H1 (cell line): ENCODE measurements at regions not wholly inside any gene's neighbourhood (a gene's known extent, or its start where the extent isn't known, plus 50 kb on each side); places are given as distances from the start of the nearest gene placed in this dataset.

ENCODE experiments used
- CTCF ChIA-PET: fragments of 300-600 bp; sonication (Branson Sonifier 250); formaldehyde crosslinking; loops from one replicate; lab custom pipeline; 2021; ENCODE audit not compliant: partially characterized antibody; lab: Charles Lee
- POLR2A ChIA-PET: fragments of 300-600 bp; sonication (Branson Sonifier 250); formaldehyde crosslinking; loops from one replicate; lab custom pipeline; 2021; ENCODE audit warnings: inconsistent platforms; ENCODE audit not compliant: partially characterized antibody; lab: Charles Lee
- DNase-seq, 2 experiments: peaks; one replicate each; pipeline versions ENCODE4 v3.0.0 to v3.0.0-alpha.2; 2010 to 2022; ENCODE audit warnings: low spot score in 2 of 2, low read depth in 1 of 2, mixed read lengths in 1 of 2
- FAIRE-seq: peaks from 2 replicates; lab custom pipeline; 2011; peaks lifted over from hg19 to GRCh38; lab: Jason Lieb, UNC
- H2AFZ ChIP-seq: 2 replicates; pipeline ENCODE4 v1.8.1; 2012; ENCODE audit warnings: low read length, inconsistent platforms
- H2AK5ac ChIP-seq: 2 replicates; pipeline ENCODE4 v1.6.1; 2013; ENCODE audit warnings: low read depth, low read length
- H2BK120ac ChIP-seq: replicated peaks from 2 replicates; pipeline ENCODE3; 2013; ENCODE audit warnings: low read depth, low read length, inconsistent platforms
- H2BK12ac ChIP-seq: 2 replicates; pipeline ENCODE4 v1.6.1; 2013; ENCODE audit warnings: low read depth, low read length
- H2BK15ac ChIP-seq: 2 replicates; pipeline ENCODE4 v1.6.1; 2013; ENCODE audit warnings: low read length
- H2BK20ac ChIP-seq: 2 replicates; pipeline ENCODE4 v1.6.1; 2013; ENCODE audit warnings: low read length
- H2BK5ac ChIP-seq: 2 replicates; pipeline ENCODE4 v1.6.1; 2013; ENCODE audit warnings: low read depth, low read length
- H3K14ac ChIP-seq: 2 replicates; pipeline ENCODE4 v1.6.1; 2013; ENCODE audit warnings: inconsistent platforms; ENCODE audit not compliant: insufficient read length
- H3K18ac ChIP-seq: 2 replicates; pipeline ENCODE4 v1.6.1; 2013; ENCODE audit warnings: low read length; ENCODE audit errors: extremely low read depth
- H3K23ac ChIP-seq: 2 replicates; pipeline ENCODE4 v1.6.1; 2013; ENCODE audit warnings: inconsistent platforms; ENCODE audit not compliant: insufficient read length
- H3K23me2 ChIP-seq: 2 replicates; pipeline ENCODE4 v1.6.1; 2013; ENCODE audit warnings: low read depth, low read length
- H3K27ac ChIP-seq: 2 replicates; pipeline ENCODE4 v1.6.1; 2011; ENCODE audit warnings: low read depth, low read length, inconsistent platforms
- H3K27me3 ChIP-seq, 4 experiments: replicated peaks in 1 of 4; 1 replicate in 1 of 4; 2 replicates in 3 of 4; pipeline versions ENCODE4 v1.6.1 to v1.8.1; 2011 to 2013; ENCODE audit warnings: low read length in 3 of 4, mild to moderate bottlenecking in 3 of 4, inconsistent platforms in 2 of 4, mixed read lengths in 2 of 4, moderate library complexity in 1 of 4; ENCODE audit not compliant: control insufficient read depth in 3 of 4, insufficient read depth in 3 of 4; ENCODE audit errors: extremely low read depth in 1 of 4
- H3K36me3 ChIP-seq, 4 experiments: 2 replicates each; pipeline versions ENCODE4 v1.6.1 to v1.8.1; 2011 to 2013; ENCODE audit warnings: mild to moderate bottlenecking in 4 of 4, low read length in 3 of 4, moderate library complexity in 2 of 4, control low read depth in 1 of 4, inconsistent platforms in 1 of 4; ENCODE audit not compliant: insufficient read depth in 4 of 4, control insufficient read depth in 2 of 4
- H3K4ac ChIP-seq: replicated peaks from 2 replicates; pipeline ENCODE3; 2013; ENCODE audit warnings: low read length, low read depth, mixed read lengths, inconsistent platforms; ENCODE audit not compliant: insufficient read length
- H3K4me1 ChIP-seq, 4 experiments: replicated peaks in 1 of 4; 1 replicate in 1 of 4; 2 replicates in 3 of 4; pipeline versions ENCODE4 v1.6.1 to v1.8.1; 2011 to 2013; ENCODE audit warnings: low read length in 3 of 4, inconsistent platforms in 2 of 4, mixed read lengths in 1 of 4; ENCODE audit not compliant: insufficient read depth in 4 of 4, control insufficient read depth in 3 of 4
- H3K4me2 ChIP-seq, 2 experiments: 2 replicates each; pipeline versions ENCODE4 v1.6.1 to v1.8.1; 2011 to 2013; ENCODE audit warnings: low read depth in 2 of 2, low read length in 2 of 2, control low read depth in 1 of 2, inconsistent platforms in 1 of 2, mild to moderate bottlenecking in 1 of 2; ENCODE audit not compliant: insufficient read depth in 1 of 2
- H3K4me3 ChIP-seq, 4 experiments: fragments of 200-600, 300-600 bp in 1 of 4; sonication (generic), shearing (Covaris generic), sonication (Bioruptor Twin) in 1 of 4; 2 replicates each; pipeline versions ENCODE4 v1.5.1 to v1.8.1; 2011 to 2016; ENCODE audit warnings: low read length in 4 of 4, low read depth in 3 of 4, control low read depth in 2 of 4, inconsistent platforms in 2 of 4, mild to moderate bottlenecking in 2 of 4, mixed read lengths in 1 of 4, moderate library complexity in 1 of 4; ENCODE audit not compliant: insufficient read depth in 2 of 4; ENCODE audit errors: extremely low read depth in 1 of 4
- H3K56ac ChIP-seq: replicated peaks from 2 replicates; pipeline ENCODE3; 2013; ENCODE audit warnings: low read depth, mild to moderate bottlenecking, mixed read lengths, low read length, inconsistent platforms; ENCODE audit not compliant: insufficient read length
- H3K79me1 ChIP-seq: 2 replicates; pipeline ENCODE4 v1.6.1; 2013; ENCODE audit warnings: low read depth, low read length, control low read depth
- H3K79me2 ChIP-seq, 2 experiments: 2 replicates each; pipeline versions ENCODE4 v1.6.1 to v1.8.1; 2012 to 2013; ENCODE audit warnings: low read length in 2 of 2, mild to moderate bottlenecking in 2 of 2, inconsistent platforms in 1 of 2; ENCODE audit not compliant: insufficient read depth in 2 of 2, control insufficient read depth in 1 of 2
- H3K9ac ChIP-seq, 4 experiments: replicated peaks in 1 of 4; 1 replicate in 1 of 4; 2 replicates in 3 of 4; pipeline versions ENCODE4 v1.6.1 to v1.8.1; 2011 to 2013; ENCODE audit warnings: low read depth in 3 of 4, low read length in 3 of 4, control low read depth in 2 of 4, mild to moderate bottlenecking in 2 of 4, moderate library complexity in 2 of 4, inconsistent platforms in 1 of 4; ENCODE audit errors: extremely low read depth in 1 of 4
- H3K9me3 ChIP-seq, 2 experiments: 2 replicates each; pipeline versions ENCODE4 v1.6.1 to v1.8.1; 2012 to 2013; ENCODE audit warnings: mild to moderate bottlenecking in 2 of 2, moderate library complexity in 2 of 2, control low read depth in 1 of 2, inconsistent platforms in 1 of 2, low read depth in 1 of 2, low read length in 1 of 2, mixed read lengths in 1 of 2; ENCODE audit not compliant: insufficient read depth in 2 of 2
- H4K20me1 ChIP-seq, 2 experiments: replicated peaks in 1 of 2; 2 replicates each; pipeline versions ENCODE3 to v1.8.1; 2011 to 2013; ENCODE audit warnings: inconsistent platforms in 2 of 2, low read length in 2 of 2, mild to moderate bottlenecking in 1 of 2; ENCODE audit not compliant: insufficient read depth in 2 of 2, control insufficient read depth in 1 of 2
- H4K5ac ChIP-seq: 2 replicates; pipeline ENCODE4 v1.6.1; 2013; ENCODE audit warnings: low read length, low read depth, mixed read lengths, inconsistent platforms; ENCODE audit not compliant: insufficient read length
- H4K8ac ChIP-seq: 2 replicates; pipeline ENCODE4 v1.8.0; 2013; ENCODE audit warnings: mild to moderate bottlenecking, moderate library complexity, low read length, inconsistent platforms; ENCODE audit not compliant: insufficient read depth; ENCODE audit errors: extremely low read depth
- H4K91ac ChIP-seq: replicated peaks from 2 replicates; pipeline ENCODE3; 2013; ENCODE audit warnings: low read length, mixed read lengths, inconsistent platforms; ENCODE audit not compliant: insufficient read length
- EGR1 ChIP-seq: IDR thresholded peaks from 2 replicates; pipeline ENCODE4 v1.6.1; 2011; ENCODE audit warnings: low read depth, low read length, borderline replicate concordance
- EP300 ChIP-seq, 2 experiments: IDR thresholded peaks; 1 replicate in 1 of 2; 2 replicates in 1 of 2; pipeline ENCODE4 v1.6.1; 2011 to 2012; ENCODE audit warnings: low read depth in 2 of 2, low read length in 2 of 2, mild to moderate bottlenecking in 2 of 2, borderline replicate concordance in 1 of 2, inconsistent platforms in 1 of 2, moderate library complexity in 1 of 2
- WGBS, 2 experiments: shearing (Covaris generic) in 1 of 2; methylation state at CpG; one replicate each; pipeline versions ENCODE4 v1.1.6 to v1.1.7; 2013 to 2015; ENCODE audit warnings: low lambda C conversion rate in 2 of 2, mixed read lengths in 2 of 2, inconsistent platforms in 1 of 2, low coverage in 1 of 2, missing lambda C conversion rate in 1 of 2; ENCODE audit not compliant: insufficient replicate concordance in 2 of 2, insufficient coverage in 1 of 2, insufficient read length in 1 of 2; ENCODE audit errors: extremely low coverage in 1 of 2, missing lambda C conversion rate in 1 of 2; 5-methylcytosine and 5-hydroxymethylcytosine counted together

DNA sequence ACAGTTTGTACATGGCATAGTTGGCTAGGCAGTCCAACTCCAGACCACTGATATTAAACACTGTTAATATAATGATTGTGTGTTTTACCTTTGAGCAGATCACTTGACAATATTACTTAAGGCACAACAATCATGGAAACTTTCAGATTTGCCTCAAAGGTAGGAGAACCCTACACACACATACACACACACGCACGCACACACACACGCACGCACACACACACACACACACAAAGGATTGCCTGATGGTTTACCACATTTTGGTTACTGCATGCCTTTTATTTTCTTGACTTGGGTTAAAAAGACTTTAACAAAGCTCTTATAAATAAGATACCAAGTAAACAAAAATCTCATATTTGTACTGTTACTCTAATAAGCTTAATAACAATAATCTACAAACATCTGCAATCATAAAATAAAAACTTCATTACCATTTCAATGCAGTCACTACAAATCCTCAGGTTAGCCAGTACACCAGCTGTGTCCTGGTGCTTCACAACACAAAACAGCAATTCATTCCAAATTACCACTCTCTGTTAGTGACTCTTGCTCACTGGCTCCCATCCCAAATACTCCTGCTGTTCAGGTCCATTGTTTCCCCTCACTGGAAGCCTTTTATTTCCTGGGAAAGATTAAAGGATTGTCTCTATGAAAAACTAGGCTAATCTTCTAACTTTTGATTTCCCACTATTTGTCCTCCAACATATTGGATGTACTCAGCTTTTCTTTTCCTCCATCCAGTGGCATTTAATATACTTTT, 175.2 kb upstream of the ATP2B1 start:
- H3K9ac ChIP-seq = no peak overlapping the region
- peaks cover 0 to 4% (median 0%) of the 10 kb centered on the region in 4 experiments; a peak in 2 of 7 replicates for H3K4me1 ChIP-seq
- peak in 1 of 2 experiments; percentile 41; a peak in 1 of 3 replicates for TF ChIP-seq EP300 (IDR thresholded peaks at IDR 0.05; ENCODE audit: borderline replicate concordance in 1 of 2, low read depth in 2 of 2, low read length in 2 of 2)
- TF ChIP-seq EGR1 = peak; percentile 4; the same call in 1 of the 2 replicates

More for the DNA sequence above, 175.2 kb upstream of the ATP2B1 start:
- H2BK20ac ChIP-seq = no peak overlapping the region
- ChIA-PET POLR2A (interaction anchor here (1.0 to 1.5 kb wide), 2 partner anchors 58 to 174 kb away, joined by 3 read pairs; no protein-coding TSS in a partner anchor), CTCF (interaction anchor here (0.8 to 1.0 kb wide), 3 partner anchors 21 to 431 kb away, joined by 3 read pairs; no protein-coding TSS in a partner anchor)
- no peak overlapping the region for H2BK120ac ChIP-seq
- no peak overlapping the region for H3K56ac ChIP-seq
- FAIRE-seq (peak; percentile 98), DNase-seq (peak in 1 of 2 experiments; percentile 13)
- no peak overlapping the region for H3K14ac ChIP-seq
- H3K4me2 ChIP-seq = peak overlapping the region in 1 of 2 experiments; percentile 13; a peak in 2 of 4 replicates
- no peaks in the 10 kb centered on the region for H3K36me3 ChIP-seq
- no peak overlapping the region for H3K18ac ChIP-seq
- H4K8ac ChIP-seq = no peak overlapping the region
- H2BK12ac ChIP-seq = no peak overlapping the region
- H3K23me2 ChIP-seq = no peaks in the 10 kb centered on the region
- WGBS, 2 experiments = 59% methylated on average over 4 of the region's 4 CpGs; no CpG with 5 or more reads in 1 of the 2 experiments
- no peak overlapping the region for H3K27ac ChIP-seq
- no peak overlapping the region for H3K4ac ChIP-seq
- no peaks in the 10 kb centered on the region for H4K20me1 ChIP-seq
- H3K23ac ChIP-seq = no peak overlapping the region
- peak overlapping the region in 1 of 4 experiments; percentile 15; a peak in 1 of 8 replicates for H3K4me3 ChIP-seq
- no peaks in the 10 kb centered on the region for H3K79me1 ChIP-seq
- H2BK15ac ChIP-seq = no peak overlapping the region
- no peak overlapping the region for H4K91ac ChIP-seq
- H2AFZ ChIP-seq = no peak overlapping the region
- H2AK5ac ChIP-seq = no peak overlapping the region
- no peaks in the 10 kb centered on the region; a peak in 1 of 4 replicates for H3K9me3 ChIP-seq
- no peak overlapping the region for H2BK5ac ChIP-seq
- H3K27me3 ChIP-seq = no peaks in the 10 kb centered on the region
- no peaks in the 10 kb centered on the region for H3K79me2 ChIP-seq
- H4K5ac ChIP-seq = peak overlapping the region; percentile 30
